ENCODE measurements at regions not wholly inside any gene's neighbourhood (a gene's known extent, or its start where the extent isn't known, plus 50 kb on each side); places are given as distances from the start of the nearest gene placed in this dataset.

- intact Hi-C loops (cut with DNase I) = no loop called here
- H3K9me3 ChIP-seq (ENCODE audit: control insufficient read depth in 2 of 3, insufficient read depth in 1 of 3, low read length in 3 of 3) = peaks cover 0 to 4% (median 0%) of the 10 kb centered on the region in 3 donors
- DNase-seq (peak in 1 of 5 donors; percentile 29), FAIRE-seq (no peak)
- no peak for TF ChIP-seq CTCF (IDR thresholded peaks at IDR 0.05; ENCODE audit: borderline replicate concordance, extremely low read depth, insufficient read depth)
- H3K36me3 ChIP-seq (ENCODE audit: control insufficient read depth in 2 of 3, insufficient read depth in 3 of 3, low read length in 3 of 3) = no peaks in the 10 kb centered on the region
- H3K4me3 ChIP-seq (ENCODE audit: low read length in 3 of 3) = no peak overlapping the region
- H3K9ac ChIP-seq (ENCODE audit: low read length in 3 of 3) = no peak overlapping the region
- no peaks in the 10 kb centered on the region for H3K27me3 ChIP-seq (ENCODE audit: control insufficient read depth, insufficient read depth, low read length)
- no peaks in the 10 kb centered on the region for H3K4me1 ChIP-seq (ENCODE audit: control insufficient read depth in 2 of 3, insufficient read depth in 2 of 3, low read depth in 1 of 3, low read length in 3 of 3)
- H3K27ac ChIP-seq (ENCODE audit: low read depth in 2 of 2, low read length in 2 of 2) = no peak overlapping the region
Measured at GRCh38 chr3:66803721-66804695, 194.1 kb upstream of the KBTBD8 start.

- no peak for FAIRE-seq
Measured at GRCh38 chr3:66808891-66809594, 189.1 kb upstream of the KBTBD8 start.

GRCh38 chr3:66809595-66809958 lies 188.5 kb upstream of the KBTBD8 start:
- intact Hi-C loops (cut with DNase I) = no loop called here
- H3K9ac ChIP-seq (ENCODE audit: low read length in 3 of 3) = no peak overlapping the region
- H3K27me3 ChIP-seq (ENCODE audit: control insufficient read depth, insufficient read depth, low read length) = no peaks in the 10 kb centered on the region
- no peak for TF ChIP-seq CTCF (IDR thresholded peaks at IDR 0.05; ENCODE audit: borderline replicate concordance, extremely low read depth, insufficient read depth)
- H3K27ac ChIP-seq (ENCODE audit: low read depth in 2 of 2, low read length in 2 of 2) = no peak overlapping the region
- no peak overlapping the region for H3K4me3 ChIP-seq (ENCODE audit: low read length in 3 of 3)
- no peaks in the 10 kb centered on the region for H3K36me3 ChIP-seq (ENCODE audit: control insufficient read depth in 2 of 3, insufficient read depth in 3 of 3, low read length in 3 of 3)
- no peaks in the 10 kb centered on the region for H3K9me3 ChIP-seq (ENCODE audit: control insufficient read depth in 2 of 3, insufficient read depth in 1 of 3, low read length in 3 of 3)
- no peak for FAIRE-seq
- no peaks in the 10 kb centered on the region for H3K4me1 ChIP-seq (ENCODE audit: control insufficient read depth in 2 of 3, insufficient read depth in 2 of 3, low read depth in 1 of 3, low read length in 3 of 3)
- no peak for DNase-seq

More at GRCh38 chr3:66808891-66809594, 189.1 kb upstream of the KBTBD8 start:
- Histone ChIP-seq H3K27ac (ENCODE audit: low read depth in 2 of 2, low read length in 2 of 2) (no peak overlapping the region), H3K9me3 (ENCODE audit: control insufficient read depth in 2 of 3, insufficient read depth in 1 of 3, low read length in 3 of 3) (no peaks in the 10 kb centered on the region), H3K4me3 (ENCODE audit: low read length in 3 of 3) (no peak overlapping the region), H3K36me3 (ENCODE audit: control insufficient read depth in 2 of 3, insufficient read depth in 3 of 3, low read length in 3 of 3) (no peaks in the 10 kb centered on the region), H3K27me3 (ENCODE audit: control insufficient read depth, insufficient read depth, low read length) (no peaks in the 10 kb centered on the region), H3K4me1 (ENCODE audit: control insufficient read depth in 2 of 3, insufficient read depth in 2 of 3, low read depth in 1 of 3, low read length in 3 of 3) (no peaks in the 10 kb centered on the region), H3K9ac (ENCODE audit: low read length in 3 of 3) (no peak overlapping the region)
- TF ChIP-seq CTCF (IDR thresholded peaks at IDR 0.05; ENCODE audit: borderline replicate concordance, extremely low read depth, insufficient read depth) = no peak
- peak in 1 of 5 donors; percentile 23 for DNase-seq
- intact Hi-C loops (cut with DNase I) = no loop called here

Measured in kidney (tissue), 13 donors.